H9 (cell line): ENCODE measurements at regions not wholly inside any gene's neighbourhood (a gene's known extent, or its start where the extent isn't known, plus 50 kb on each side); places are given as distances from the start of the nearest gene placed in this dataset.

Source experiments
- DNase-seq: peaks from one replicate; pipeline ENCODE4 v3.0.0-alpha.2; 2017
- H2AFZ ChIP-seq: one replicate; pipeline ENCODE4 v1.6.1; 2013; ENCODE audit warnings: mild to moderate bottlenecking, low read length, control low read depth, moderate library complexity
- H2AK5ac ChIP-seq: 2 replicates; pipeline ENCODE4 v1.6.1; 2013; ENCODE audit warnings: low read length, control low read depth, mixed read lengths; ENCODE audit not compliant: insufficient read length
- H2BK120ac ChIP-seq: one replicate; pipeline ENCODE4 v1.6.1; 2013; ENCODE audit warnings: low read depth, mild to moderate bottlenecking, low read length, control low read depth, inconsistent platforms; ENCODE audit not compliant: poor library complexity, severe bottlenecking
- H2BK12ac ChIP-seq: 2 replicates; pipeline ENCODE4 v1.6.1; 2013; ENCODE audit warnings: low read length, control low read depth, mixed read lengths, low read depth; ENCODE audit not compliant: insufficient read length
- H2BK15ac ChIP-seq: 2 replicates; pipeline ENCODE4 v1.6.1; 2013; ENCODE audit warnings: low read depth, low read length, control low read depth
- H2BK20ac ChIP-seq: one replicate; pipeline ENCODE4 v1.6.1; 2013; ENCODE audit warnings: low read depth, mild to moderate bottlenecking, low read length, control low read depth, inconsistent platforms; ENCODE audit not compliant: poor library complexity, severe bottlenecking
- H2BK5ac ChIP-seq: 2 replicates; pipeline ENCODE4 v1.6.1; 2013; ENCODE audit warnings: low read length, control low read depth, mixed read lengths; ENCODE audit not compliant: insufficient read length
- H3K14ac ChIP-seq: 2 replicates; pipeline ENCODE4 v1.6.1; 2013; ENCODE audit warnings: low read length, control low read depth; ENCODE audit not compliant: insufficient read depth
- H3K18ac ChIP-seq: 2 replicates; pipeline ENCODE4 v1.6.1; 2013; ENCODE audit warnings: low read depth, mild to moderate bottlenecking, mixed read lengths, low read length, control low read depth; ENCODE audit not compliant: insufficient read length
- H3K23ac ChIP-seq: 2 replicates; pipeline ENCODE4 v1.6.1; 2013; ENCODE audit warnings: low read length, control low read depth, mixed read lengths, low read depth; ENCODE audit not compliant: insufficient read length
- H3K23me2 ChIP-seq: 2 replicates; pipeline ENCODE4 v1.6.1; 2013; ENCODE audit warnings: low read depth, mild to moderate bottlenecking, mixed read lengths, low read length, control low read depth; ENCODE audit not compliant: insufficient read length, poor library complexity, severe bottlenecking
- H3K27ac ChIP-seq: 2 replicates; pipeline ENCODE4 v1.5.1; 2013; ENCODE audit warnings: low read length, control low read depth, mixed read lengths, low read depth; ENCODE audit not compliant: insufficient read length
- H3K27me3 ChIP-seq: 2 replicates; pipeline ENCODE4 v1.6.1; 2013; ENCODE audit warnings: low read length, control low read depth, inconsistent platforms; ENCODE audit not compliant: insufficient read depth
- H3K4ac ChIP-seq: 2 replicates; pipeline ENCODE4 v1.6.1; 2013; ENCODE audit warnings: low read depth, mild to moderate bottlenecking, control low read depth, inconsistent platforms, low read length, moderate library complexity
- H3K4me1 ChIP-seq: 2 replicates; pipeline ENCODE4 v1.6.1; 2013; ENCODE audit warnings: low read length, control low read depth, inconsistent platforms; ENCODE audit not compliant: insufficient read depth
- H3K4me2 ChIP-seq: 2 replicates; pipeline ENCODE4 v1.6.1; 2013; ENCODE audit warnings: low read length, control low read depth, mixed read lengths; ENCODE audit not compliant: insufficient read length, insufficient read depth
- H3K56ac ChIP-seq: 2 replicates; pipeline ENCODE4 v1.6.1; 2013; ENCODE audit warnings: low read depth, mild to moderate bottlenecking, mixed read lengths, low read length, control low read depth; ENCODE audit not compliant: insufficient read length
- H3K79me1 ChIP-seq: 2 replicates; pipeline ENCODE4 v1.6.1; 2013; ENCODE audit warnings: low read depth, mild to moderate bottlenecking, moderate library complexity, low read length, control low read depth, inconsistent platforms; ENCODE audit not compliant: insufficient read depth, poor library complexity, severe bottlenecking
- H3K79me2 ChIP-seq: 2 replicates; pipeline ENCODE4 v1.6.1; 2013; ENCODE audit warnings: low read length, control low read depth, inconsistent platforms; ENCODE audit not compliant: insufficient read depth
- H3K9ac ChIP-seq: 2 replicates; pipeline ENCODE4 v1.6.1; 2013; ENCODE audit warnings: low read length, control low read depth, mixed read lengths; ENCODE audit not compliant: insufficient read length; ENCODE audit errors: extremely low read depth
- H3K9me3 ChIP-seq: one replicate; pipeline ENCODE4 v1.6.1; 2013; ENCODE audit warnings: low read depth, low read length, inconsistent platforms; ENCODE audit not compliant: control insufficient read depth
- H3T11ph ChIP-seq: one replicate; pipeline ENCODE4 v1.6.1; 2013; ENCODE audit warnings: mild to moderate bottlenecking, low read length, control low read depth, inconsistent platforms
- H4K20me1 ChIP-seq: one replicate; pipeline ENCODE4 v1.6.1; 2013; ENCODE audit not compliant: control insufficient read depth, insufficient read length, insufficient read depth
- H4K5ac ChIP-seq: 2 replicates; pipeline ENCODE4 v1.6.1; 2013; ENCODE audit warnings: low read depth, mild to moderate bottlenecking, mixed read lengths, low read length, control low read depth; ENCODE audit not compliant: insufficient read length
- H4K8ac ChIP-seq: replicated peaks from 2 replicates; pipeline ENCODE4 v1.6.1; 2013; ENCODE audit warnings: low read length, control low read depth, mixed read lengths, low read depth; ENCODE audit not compliant: insufficient read length
- H4K91ac ChIP-seq: 2 replicates; pipeline ENCODE4 v1.6.1; 2013; ENCODE audit warnings: low read depth, mild to moderate bottlenecking, moderate library complexity, mixed read lengths, low read length, control low read depth; ENCODE audit not compliant: insufficient read length
- H3K27ac Mint-ChIP-seq, 3 experiments: 2 replicates in 2 of 3; 3 replicates in 1 of 3; pipeline ENCODE4 v1.8.0; 2020 to 2021; ENCODE audit warnings: mixed read lengths in 3 of 3, mild to moderate bottlenecking in 1 of 3, moderate library complexity in 1 of 3
- H3K27me3 Mint-ChIP-seq: 2 replicates; pipeline ENCODE4 v1.8.0; 2021; ENCODE audit warnings: low read depth, mild to moderate bottlenecking, moderate library complexity, mixed read lengths
- H3K36me3 Mint-ChIP-seq, 3 experiments: 2 replicates in 2 of 3; 3 replicates in 1 of 3; pipeline ENCODE4 v1.8.0; 2020 to 2021; ENCODE audit warnings: low read depth in 3 of 3, mixed read lengths in 3 of 3; ENCODE audit not compliant: insufficient read depth in 1 of 3
- H3K4me1 Mint-ChIP-seq, 2 experiments: 2 replicates each; pipeline ENCODE4 v1.8.0; 2020; ENCODE audit warnings: mixed read lengths in 2 of 2
- H3K4me3 Mint-ChIP-seq, 2 experiments: 2 replicates in 1 of 2; 3 replicates in 1 of 2; pipeline ENCODE4 v1.8.0; 2020 to 2021; ENCODE audit warnings: mild to moderate bottlenecking in 2 of 2, mixed read lengths in 2 of 2, moderate library complexity in 1 of 2
- H3K9me3 Mint-ChIP-seq, 2 experiments: 2 replicates in 1 of 2; 3 replicates in 1 of 2; pipeline ENCODE4 v1.8.0; 2020; ENCODE audit warnings: mild to moderate bottlenecking in 2 of 2, mixed read lengths in 2 of 2, moderate library complexity in 1 of 2
- CTCF ChIP-seq: fragments of 200-600 bp; sonication (generic); conservative IDR thresholded peaks from 3 replicates; pipeline ENCODE4 v1.8.0; 2021; ENCODE audit warnings: antibody characterized with exemption, mild to moderate bottlenecking
- WGBS: extraction: QIAGEN DNeasy Blood & Tissue Kit; methylation state at CpG from one replicate; pipeline ENCODE4 v1.1.7; 2013; ENCODE audit warnings: missing lambda C conversion rate, low lambda C conversion rate, mixed read lengths; ENCODE audit not compliant: insufficient read length; ENCODE audit errors: extremely low coverage; 5-methylcytosine and 5-hydroxymethylcytosine counted together

- Histone ChIP-seq H2BK5ac (no peak overlapping the region), H3T11ph (no peak overlapping the region), H3K9ac (no peak overlapping the region), H3K27ac (no peak overlapping the region), H4K8ac (no peak overlapping the region), H2AK5ac (no peak overlapping the region), H3K14ac (no peak overlapping the region), H2AFZ (no peak overlapping the region), H2BK12ac (no peak overlapping the region), H3K27me3 (no peaks in the 10 kb centered on the region), H3K18ac (no peak overlapping the region), H3K79me2 (no peaks in the 10 kb centered on the region), H3K56ac (no peak overlapping the region), H3K9me3 (no peaks in the 10 kb centered on the region), H4K5ac (no peak overlapping the region), H3K23ac (no peak overlapping the region), H3K4me1 (no peaks in the 10 kb centered on the region), H2BK120ac (no peak overlapping the region), H4K91ac (no peak overlapping the region), H4K20me1 (no peaks in the 10 kb centered on the region), H2BK15ac (no peak overlapping the region), H2BK20ac (no peak overlapping the region), H3K79me1 (no peaks in the 10 kb centered on the region), H3K4me2 (no peak overlapping the region), H3K4ac (no peak overlapping the region), H3K23me2 (no peaks in the 10 kb centered on the region)
- Mint-ChIP-seq H3K4me3 (no peak overlapping the region), H3K9me3 (no peaks in the 10 kb centered on the region), H3K36me3 (no peaks in the 10 kb centered on the region), H3K27ac (no peak overlapping the region), H3K4me1 (peaks cover 0 to 4% of the 10 kb centered on the region in 2 experiments; a peak in 1 of 4 replicates), H3K27me3 (0 out of 2 replicates have a peak, but pooled peaks cover 2% of the 10 kb centered on the region)
- TF ChIP-seq CTCF = no peak
- WGBS = no CpG with 5 or more reads among the region's 3 CpGs
- DNase-seq = no peak
These were observed 437.7 kb downstream of the PLCL1 start for GRCh38 chr2:198242093-198242492.
